ENCODE measurements at regions not wholly inside any gene's neighbourhood (a gene's known extent, or its start where the extent isn't known, plus 50 kb on each side); places are given as distances from the start of the nearest gene placed in this dataset.
"Not testable (repeated sequence)": the region's sequence is repeated elsewhere in the genome, so short reads cannot be mapped to it uniquely, and the experiment has no call there.

DNA sequence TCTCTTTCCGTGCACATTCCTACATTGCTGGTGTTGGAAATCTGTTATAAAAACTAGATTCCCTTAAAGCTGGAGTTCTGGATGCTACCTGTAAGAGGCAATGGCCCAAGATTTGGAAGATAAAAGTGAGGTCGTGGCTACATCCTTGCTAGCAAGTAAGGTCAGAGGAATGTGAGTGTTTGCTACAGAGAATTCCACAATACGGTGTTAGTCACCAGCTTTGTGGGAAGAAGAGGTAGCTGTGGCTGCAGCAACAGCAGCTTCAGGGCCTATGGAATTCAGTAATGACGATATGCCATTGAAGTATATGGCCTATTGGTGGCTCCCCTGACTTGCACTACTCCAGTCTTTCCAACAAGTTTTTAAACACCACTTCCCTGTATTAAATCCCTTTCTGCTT lies 227.7 kb upstream of the TMEM260 start:
- no peaks in the 10 kb centered on the region for H3K9me3 Mint-ChIP-seq
- no peak for DNase-seq (ENCODE audit: low spot score)
- H3K4me1 Mint-ChIP-seq (ENCODE audit: low read depth) = no peaks in the 10 kb centered on the region
- H3K27me3 Mint-ChIP-seq (ENCODE audit: low read depth) = peaks cover 11% of the 10 kb centered on the region
- peaks cover 2% of the 10 kb centered on the region for H3K36me3 Mint-ChIP-seq (ENCODE audit: low read depth)
- no peak overlapping the region for H3K27ac Mint-ChIP-seq
- no peak overlapping the region for H3K4me3 Mint-ChIP-seq

DNA sequence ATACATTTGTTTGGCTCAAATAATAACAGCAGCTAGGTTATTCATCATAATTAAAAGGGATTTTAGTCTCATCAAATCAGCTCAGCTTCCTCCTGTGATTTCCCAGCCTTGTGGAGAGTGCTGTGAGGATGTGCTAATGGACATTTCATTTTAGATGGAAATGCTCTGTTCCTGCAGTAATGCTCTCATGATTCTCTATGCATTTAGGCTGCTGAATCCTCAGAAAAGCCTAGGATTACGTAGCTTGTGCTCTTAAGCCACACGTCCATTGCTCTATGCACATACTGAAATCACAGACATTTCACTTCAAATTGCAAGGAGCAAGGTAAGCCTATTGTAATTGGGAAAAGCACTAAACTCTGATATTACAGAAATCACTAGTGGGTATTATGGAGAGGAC lies 226.6 kb upstream of the TMEM260 start:
- H3K4me3 Mint-ChIP-seq = no peak overlapping the region
- peaks cover 11% of the 10 kb centered on the region for H3K27me3 Mint-ChIP-seq (ENCODE audit: low read depth)
- no peak overlapping the region for H3K27ac Mint-ChIP-seq
- no peak for DNase-seq (ENCODE audit: low spot score)
- H3K4me1 Mint-ChIP-seq (ENCODE audit: low read depth) = peaks cover 3% of the 10 kb centered on the region
- peaks cover 2% of the 10 kb centered on the region for H3K36me3 Mint-ChIP-seq (ENCODE audit: low read depth)
- H3K9me3 Mint-ChIP-seq = no peaks in the 10 kb centered on the region

DNA sequence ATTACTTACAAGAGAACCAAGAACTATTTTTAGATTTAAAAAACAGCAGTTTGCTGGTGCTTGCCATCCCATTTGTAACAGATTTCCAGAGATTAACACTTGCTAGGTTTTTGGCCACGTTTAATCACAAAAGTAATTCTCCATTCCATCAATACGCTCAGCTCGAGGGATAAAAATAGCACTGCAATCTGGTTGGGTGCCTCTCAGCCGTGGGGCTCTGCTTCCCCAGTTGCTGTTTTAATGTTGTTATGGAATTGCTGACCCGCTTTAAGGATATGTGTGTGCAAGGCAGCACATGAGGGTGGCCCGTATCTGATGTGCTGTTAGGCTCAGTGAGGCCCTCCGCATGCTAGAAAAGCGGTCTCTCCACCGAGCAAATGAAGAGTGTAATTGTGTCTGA lies 222.2 kb upstream of the TMEM260 start:
- Mint-ChIP-seq H3K36me3 (ENCODE audit: low read depth) (peaks cover 2% of the 10 kb centered on the region), H3K27me3 (ENCODE audit: low read depth) (peaks cover 8% of the 10 kb centered on the region), H3K9me3 (peaks cover under 1% of the 10 kb centered on the region), H3K27ac (no peak overlapping the region), H3K4me3 (no peak overlapping the region), H3K4me1 (ENCODE audit: low read depth) (peaks cover 25% of the 10 kb centered on the region)
- DNase-seq (ENCODE audit: low spot score) = no peak

DNA sequence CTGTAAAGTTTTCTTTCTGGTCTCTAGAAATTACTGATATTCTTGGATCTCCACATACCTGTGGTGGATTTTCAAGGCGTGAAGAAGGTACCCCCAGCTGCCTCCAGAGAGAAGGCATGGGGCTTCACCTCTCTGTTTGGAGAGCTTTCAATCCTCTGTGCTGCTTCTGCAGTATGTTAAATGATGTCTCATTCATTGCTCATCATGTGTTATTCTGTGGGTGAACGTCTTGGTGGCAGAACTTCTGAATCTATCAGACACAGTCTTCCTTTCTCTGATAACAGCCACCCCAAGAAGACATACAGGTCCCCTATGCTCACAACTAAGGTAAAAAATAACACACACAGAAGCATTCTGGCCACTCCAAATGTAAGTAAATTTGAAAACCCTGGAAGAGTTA lies 221.3 kb upstream of the TMEM260 start:
- peaks cover 11% of the 10 kb centered on the region for H3K27me3 Mint-ChIP-seq (ENCODE audit: low read depth)
- peaks cover 3% of the 10 kb centered on the region for H3K36me3 Mint-ChIP-seq (ENCODE audit: low read depth)
- H3K27ac Mint-ChIP-seq = peak overlapping the region; percentile 24
- no peak for DNase-seq (ENCODE audit: low spot score)
- peaks cover 30% of the 10 kb centered on the region for H3K4me1 Mint-ChIP-seq (ENCODE audit: low read depth)
- H3K4me3 Mint-ChIP-seq = no peak overlapping the region
- H3K9me3 Mint-ChIP-seq = peaks cover 5% of the 10 kb centered on the region

DNA sequence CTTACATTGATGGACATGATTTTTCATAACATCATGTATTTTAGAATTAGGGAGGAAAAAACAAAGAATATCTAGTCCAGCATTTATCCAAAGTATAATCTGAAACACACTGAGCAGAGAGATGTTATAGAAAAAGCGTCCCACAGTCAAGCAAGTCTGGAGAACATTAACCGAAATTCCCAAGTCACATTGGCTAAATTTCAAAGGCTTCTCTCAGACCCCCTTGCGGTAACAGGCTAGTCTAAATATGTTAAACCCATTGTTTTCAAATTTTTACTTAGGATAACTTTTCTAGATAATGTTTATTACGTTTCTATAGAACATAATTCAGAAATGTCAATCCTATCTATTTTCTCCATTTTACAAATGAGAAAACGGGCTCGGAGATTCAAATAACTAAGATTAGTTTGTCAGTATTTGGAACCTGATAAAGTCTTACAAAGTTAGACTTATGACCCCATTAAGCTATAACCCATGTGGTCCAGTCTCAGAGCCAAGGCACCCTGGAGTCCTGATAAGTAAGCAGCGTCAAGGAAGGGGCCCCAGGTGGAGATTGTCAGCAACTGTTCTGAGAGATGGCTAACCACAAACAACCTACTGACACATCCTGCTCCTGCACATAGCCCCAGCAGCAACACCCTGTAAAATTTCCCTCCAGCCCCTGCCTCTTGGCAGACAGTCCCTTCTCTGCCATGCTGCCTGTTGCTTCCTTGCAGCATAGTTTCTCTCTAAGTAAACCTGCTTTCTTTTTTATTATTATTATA lies 220.6 kb upstream of the TMEM260 start:
- peaks cover 3% of the 10 kb centered on the region for H3K36me3 Mint-ChIP-seq (ENCODE audit: low read depth)
- peaks cover 5% of the 10 kb centered on the region for H3K9me3 Mint-ChIP-seq
- H3K27ac Mint-ChIP-seq = no peak overlapping the region
- H3K4me3 Mint-ChIP-seq = peak overlapping the region; percentile 9
- peaks cover 6% of the 10 kb centered on the region for H3K27me3 Mint-ChIP-seq (ENCODE audit: low read depth)
- H3K4me1 Mint-ChIP-seq (ENCODE audit: low read depth) = peaks cover 30% of the 10 kb centered on the region
- peak; percentile 42 for DNase-seq (ENCODE audit: low spot score)

DNA sequence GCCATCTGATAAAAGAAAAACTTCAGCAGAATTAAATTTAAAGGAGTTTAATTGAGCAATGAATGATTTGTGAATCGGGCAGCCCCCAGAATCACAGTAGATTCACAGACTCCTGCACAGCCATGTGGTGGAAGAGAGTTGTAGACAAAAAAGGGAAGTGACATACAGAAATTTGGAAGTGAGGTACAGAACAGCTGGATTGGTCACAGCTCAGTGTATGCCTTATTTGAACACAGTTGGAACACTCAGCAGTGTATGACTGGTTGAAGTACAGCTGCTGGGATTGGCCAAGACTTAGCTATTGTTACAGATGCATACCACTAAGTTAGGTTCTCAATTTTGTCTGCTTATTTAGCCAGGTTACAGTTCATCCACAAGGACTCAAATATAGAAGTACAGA lies 213.9 kb upstream of the TMEM260 start:
- not testable (repeated sequence) for H3K27ac Mint-ChIP-seq; DNase-seq (ENCODE audit: low spot score); H3K9me3 Mint-ChIP-seq; H3K36me3 Mint-ChIP-seq (ENCODE audit: low read depth); H3K4me1 Mint-ChIP-seq (ENCODE audit: low read depth); H3K4me3 Mint-ChIP-seq
- H3K27me3 Mint-ChIP-seq (ENCODE audit: low read depth) = peaks cover 11% of the 10 kb centered on the region

DNA sequence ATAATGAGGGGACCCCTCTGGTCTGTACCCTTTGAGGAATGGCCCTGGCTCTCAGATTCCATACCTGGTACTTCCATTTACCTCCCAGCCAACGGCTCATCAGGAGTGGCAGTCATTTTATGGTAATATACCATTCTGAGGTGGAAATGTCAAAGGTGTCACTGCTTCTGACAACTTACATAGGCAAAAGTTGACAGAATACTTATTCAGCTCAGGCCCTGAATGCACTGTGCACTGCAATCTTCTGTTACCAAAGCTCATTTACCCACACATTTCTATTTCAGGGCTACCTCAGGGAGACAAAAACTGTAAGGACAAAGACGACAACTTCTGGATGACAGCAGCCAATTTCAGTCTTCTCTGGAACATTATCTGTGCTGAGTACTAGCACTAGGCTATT lies 212.2 kb upstream of the TMEM260 start:
- H3K9me3 Mint-ChIP-seq = peaks cover 22% of the 10 kb centered on the region
- no peak overlapping the region for H3K27ac Mint-ChIP-seq
- no peak overlapping the region for H3K4me3 Mint-ChIP-seq
- DNase-seq (ENCODE audit: low spot score) = no peak
- peaks cover 17% of the 10 kb centered on the region for H3K27me3 Mint-ChIP-seq (ENCODE audit: low read depth)
- H3K4me1 Mint-ChIP-seq (ENCODE audit: low read depth) = peaks cover 5% of the 10 kb centered on the region
- H3K36me3 Mint-ChIP-seq (ENCODE audit: low read depth) = peaks cover 2% of the 10 kb centered on the region

DNA sequence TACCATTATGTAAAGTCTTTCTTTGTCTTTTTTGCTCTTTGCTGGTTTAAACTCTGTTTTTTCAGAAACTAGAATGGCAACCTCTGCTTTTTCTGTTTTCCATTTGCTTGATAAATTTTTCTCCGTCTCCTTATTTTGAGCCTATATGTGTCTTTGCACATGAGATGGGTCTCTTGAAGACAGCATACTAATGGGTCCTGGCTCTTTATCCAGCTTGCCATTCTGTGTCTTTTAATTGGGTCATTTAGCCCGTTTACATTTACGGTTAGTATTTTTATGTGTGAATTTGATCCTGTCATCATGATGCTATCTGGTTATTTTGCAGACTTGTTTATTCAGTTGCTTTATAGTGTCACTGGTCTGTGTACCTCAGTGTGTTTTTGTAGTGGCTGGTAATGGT lies 207.9 kb upstream of the TMEM260 start:
- Mint-ChIP-seq H3K4me1 (ENCODE audit: low read depth) (no peaks in the 10 kb centered on the region), H3K9me3 (peaks cover 24% of the 10 kb centered on the region), H3K27ac (no peak overlapping the region), H3K27me3 (ENCODE audit: low read depth) (peaks cover 7% of the 10 kb centered on the region), H3K36me3 (ENCODE audit: low read depth) (no peaks in the 10 kb centered on the region), H3K4me3 (no peak overlapping the region)
- DNase-seq (ENCODE audit: low spot score) = no peak

DNA sequence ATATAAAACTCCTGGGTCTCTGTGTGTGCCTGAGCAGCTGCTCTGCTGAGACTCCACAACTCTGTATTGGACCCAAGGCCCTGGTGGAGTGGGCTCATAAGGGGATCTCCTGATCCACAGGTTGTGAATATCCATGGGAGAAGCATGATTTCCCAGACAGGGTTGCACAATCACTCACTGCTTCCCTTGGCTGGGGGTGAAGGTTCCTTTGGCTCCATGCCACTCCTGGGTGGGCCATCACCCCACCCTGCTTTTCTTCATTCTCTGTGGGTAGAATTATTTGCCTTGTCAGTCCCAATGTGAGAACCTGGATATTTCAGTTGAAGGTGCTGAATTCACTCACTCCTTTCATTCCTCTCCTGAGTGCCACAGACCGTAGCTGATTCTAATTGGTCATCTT lies 205.2 kb upstream of the TMEM260 start:
- DNase-seq (ENCODE audit: low spot score) = no peak
- no peaks in the 10 kb centered on the region for H3K4me1 Mint-ChIP-seq (ENCODE audit: low read depth)
- H3K9me3 Mint-ChIP-seq = peaks cover 24% of the 10 kb centered on the region
- H3K36me3 Mint-ChIP-seq (ENCODE audit: low read depth) = no peaks in the 10 kb centered on the region
- no peak overlapping the region for H3K4me3 Mint-ChIP-seq
- no peak overlapping the region for H3K27ac Mint-ChIP-seq
- peaks cover 7% of the 10 kb centered on the region for H3K27me3 Mint-ChIP-seq (ENCODE audit: low read depth)

DNA sequence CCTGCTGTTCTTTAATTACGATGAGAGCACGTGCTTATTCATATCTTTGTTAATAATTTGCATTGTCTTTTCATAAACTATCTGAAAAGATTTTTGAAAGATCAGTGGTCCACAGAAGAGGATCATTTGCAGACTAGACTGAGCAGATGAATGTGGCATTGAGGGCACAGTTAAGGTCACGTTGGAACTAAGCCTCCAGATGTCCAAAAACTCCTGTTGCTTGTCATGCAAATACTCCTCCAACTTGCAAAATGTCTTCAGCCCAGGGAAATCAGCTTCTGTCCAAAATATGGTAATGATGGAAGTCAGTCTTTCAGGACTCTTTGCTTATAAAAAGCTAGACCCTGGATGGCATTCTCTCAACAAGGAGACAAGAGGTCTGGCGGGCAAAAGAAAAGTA lies 201.6 kb upstream of the TMEM260 start:
- Mint-ChIP-seq H3K4me1 (ENCODE audit: low read depth) (no peaks in the 10 kb centered on the region), H3K36me3 (ENCODE audit: low read depth) (no peaks in the 10 kb centered on the region), H3K27me3 (ENCODE audit: low read depth) (peaks cover 4% of the 10 kb centered on the region), H3K4me3 (no peak overlapping the region), H3K27ac (no peak overlapping the region), H3K9me3 (peaks cover under 1% of the 10 kb centered on the region)
- no peak for DNase-seq (ENCODE audit: low spot score)

DNA sequence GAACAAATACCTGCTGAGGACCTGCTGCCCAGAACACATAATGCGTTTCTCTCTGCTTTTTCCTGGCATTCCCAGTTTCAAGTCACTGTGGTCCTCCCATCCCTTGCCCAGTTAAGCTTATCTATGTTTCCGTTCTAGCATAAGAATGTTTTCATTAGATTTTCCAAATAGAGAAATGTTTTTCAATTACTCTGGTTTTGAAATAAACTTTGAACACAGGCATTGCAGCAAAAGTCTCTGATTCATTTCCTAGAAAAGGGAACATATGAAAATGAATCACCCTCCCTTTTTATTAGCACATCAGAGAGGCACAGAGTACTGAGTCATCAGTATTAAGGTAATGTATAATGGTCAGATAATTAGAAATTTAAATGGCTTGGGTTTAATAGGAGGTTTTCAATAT lies 201.1 kb upstream of the TMEM260 start:
- Mint-ChIP-seq H3K27ac (no peak overlapping the region), H3K4me1 (ENCODE audit: low read depth) (no peaks in the 10 kb centered on the region), H3K27me3 (ENCODE audit: low read depth) (peaks cover 5% of the 10 kb centered on the region), H3K4me3 (no peak overlapping the region), H3K36me3 (ENCODE audit: low read depth) (no peaks in the 10 kb centered on the region), H3K9me3 (peaks cover 2% of the 10 kb centered on the region)
- DNase-seq (ENCODE audit: low spot score) = no peak

DNA sequence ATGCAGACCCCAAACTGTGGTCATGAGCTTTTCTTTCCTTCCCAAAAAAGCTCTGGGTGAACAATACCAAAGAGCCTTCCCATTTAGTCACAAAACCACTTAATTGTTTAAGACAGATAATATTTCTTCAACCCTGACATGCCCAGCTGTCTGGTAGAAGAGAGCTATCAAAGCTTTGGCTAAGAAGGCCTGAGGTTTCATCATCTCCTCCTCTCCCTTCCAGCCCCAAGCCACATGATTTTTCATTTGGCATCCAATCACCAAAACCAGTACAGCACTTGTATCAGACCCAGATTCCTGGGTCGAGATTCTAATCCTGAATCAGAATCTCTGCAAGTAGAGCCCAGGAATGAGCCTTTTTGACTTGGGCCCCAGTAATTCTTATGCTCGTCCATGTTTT lies 199.6 kb upstream of the TMEM260 start:
- Mint-ChIP-seq H3K36me3 (ENCODE audit: low read depth) (no peaks in the 10 kb centered on the region), H3K4me1 (ENCODE audit: low read depth) (no peaks in the 10 kb centered on the region), H3K27me3 (ENCODE audit: low read depth) (peaks cover 9% of the 10 kb centered on the region), H3K4me3 (no peak overlapping the region), H3K9me3 (peaks cover 15% of the 10 kb centered on the region), H3K27ac (no peak overlapping the region)
- DNase-seq (ENCODE audit: low spot score) = no peak

DNA sequence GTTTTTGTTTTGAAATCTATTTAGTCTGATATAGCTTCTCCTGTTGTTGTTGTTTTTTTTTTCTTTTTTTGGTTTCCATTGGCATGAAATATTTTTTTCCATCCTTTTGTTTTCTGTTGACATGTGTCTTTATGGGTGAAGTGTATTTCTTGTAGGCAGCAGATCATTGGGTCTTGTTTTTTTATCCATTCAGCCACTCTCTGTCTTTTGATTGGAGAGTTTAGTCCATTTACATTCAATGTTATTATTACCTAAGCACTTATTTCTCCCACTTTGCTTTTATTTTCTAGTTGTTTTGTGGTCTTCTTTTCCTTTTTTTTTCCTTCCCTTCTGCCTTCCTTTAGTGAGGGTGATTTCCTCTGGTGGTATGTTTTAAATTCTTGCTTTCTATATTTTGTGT lies 193.6 kb upstream of the TMEM260 start:
- Mint-ChIP-seq H3K36me3 (ENCODE audit: low read depth) (no peaks in the 10 kb centered on the region), H3K27me3 (ENCODE audit: low read depth) (peaks cover 10% of the 10 kb centered on the region), H3K4me1 (ENCODE audit: low read depth) (no peaks in the 10 kb centered on the region), H3K27ac (no peak overlapping the region), H3K4me3 (no peak overlapping the region), H3K9me3 (peaks cover 27% of the 10 kb centered on the region)
- no peak for DNase-seq (ENCODE audit: low spot score)

DNA sequence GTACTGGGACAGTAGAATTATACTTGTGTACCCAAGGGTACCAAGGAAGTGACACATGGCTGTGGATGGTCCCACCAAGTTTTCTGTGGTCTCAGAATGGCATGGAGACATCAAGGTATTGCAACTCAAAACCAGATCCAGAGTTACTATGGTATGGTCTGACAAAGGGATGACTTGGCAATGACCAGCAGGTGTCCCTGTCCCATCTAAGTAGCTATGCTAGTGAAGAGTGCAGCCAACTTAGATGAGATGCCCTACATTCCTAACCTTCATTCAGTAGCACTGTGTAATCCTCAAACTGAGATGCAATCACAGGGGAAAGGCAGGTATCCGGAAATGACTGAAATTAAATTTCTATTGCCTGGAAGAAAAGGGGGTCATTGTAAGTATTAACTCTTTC lies 188.7 kb upstream of the TMEM260 start:
- peaks cover 4% of the 10 kb centered on the region for H3K27me3 Mint-ChIP-seq (ENCODE audit: low read depth)
- H3K4me1 Mint-ChIP-seq (ENCODE audit: low read depth) = no peaks in the 10 kb centered on the region
- no peak overlapping the region for H3K4me3 Mint-ChIP-seq
- peaks cover 5% of the 10 kb centered on the region for H3K9me3 Mint-ChIP-seq
- DNase-seq (ENCODE audit: low spot score) = no peak
- no peaks in the 10 kb centered on the region for H3K36me3 Mint-ChIP-seq (ENCODE audit: low read depth)
- no peak overlapping the region for H3K27ac Mint-ChIP-seq

All from T-helper 2 cell treated with Interferon-gamma antibody and Interleukin-4, amounts not matched to agents 5 μg/mL and 100 μg/mL, for 36 hours (primary cell).